Adrenal gland (tissue), 9 donors: ENCODE measurements at regions not wholly inside any gene's neighbourhood (a gene's known extent, or its start where the extent isn't known, plus 50 kb on each side); places are given as distances from the start of the nearest gene placed in this dataset.
A peak's percentile ranks its signal among the peaks of the same experiment; 100 is the strongest.

Experiments used
- DNase-seq, 7 donors: peaks; one replicate each; pipeline ENCODE4 v3.0.0-alpha.2; 2019 to 2020
- H3K27ac ChIP-seq, 5 donors: fragments of 200-600 bp; sonication (generic) in 4 of 5; 1 replicate in 3 of 5; 2 replicates in 2 of 5; pipeline versions ENCODE4 v1.5.1 to v1.8.0; 2016 to 2020; ENCODE audit warnings: mild to moderate bottlenecking in 1 of 5
- H3K27me3 ChIP-seq: fragments of 200-600 bp; 2 replicates; pipeline ENCODE4 v1.8.0; 2021
- H3K36me3 ChIP-seq, 2 donors: fragments of 200-600 bp; replicated peaks in 1 of 2; 1 replicate in 1 of 2; 2 replicates in 1 of 2; pipeline versions ENCODE4 v1.5.1 to v1.8.0; 2018 to 2022
- H3K4me1 ChIP-seq, 2 donors: fragments of 200-600 bp; replicated peaks in 1 of 2; 1 replicate in 1 of 2; 2 replicates in 1 of 2; pipeline versions ENCODE4 v1.5.1 to v1.8.0; 2018 to 2021
- H3K4me3 ChIP-seq, 4 donors: fragments of 200-600 bp; sonication (generic) in 3 of 4; one replicate each; pipeline ENCODE4 v1.5.1; 2016 to 2018
- H3K9me3 ChIP-seq, 3 donors: fragments of 200-600 bp; sonication (generic) in 1 of 3; replicated peaks in 1 of 3; 1 replicate in 2 of 3; 2 replicates in 1 of 3; pipeline versions ENCODE4 v1.5.1 to v1.8.0; 2016 to 2021
- POLR2A ChIP-seq, 2 donors: fragments of 450-650 bp; IDR thresholded peaks; one replicate each; pipeline ENCODE4 v1.6.1; 2017; ENCODE audit warnings: antibody characterized with exemption in 2 of 2, mild to moderate bottlenecking in 2 of 2, moderate library complexity in 1 of 2
- whole genome bisulfite sequencing, 4 donors: extraction: QIAGEN DNeasy Blood & Tissue Kit in 2 of 4; methylation state at CpG; one replicate each; pipeline versions ENCODE4 v1.1.5 to v1.1.7; 2013 to 2017; 5-methylcytosine and 5-hydroxymethylcytosine counted together
- intact Hi-C, 2 donors: fragments of 100-400 bp; cut with DNase I; formaldehyde crosslinking; loops; one replicate each; pipeline versions ENCODE4 v1.14.1 to v1.15.0; 2022 to 2023
- TF ChIP-seq, protein P1 (sequence below), 6 experiments: fragments of 450-650 bp in 4 of 6; fragments of 200-600 bp in 2 of 6; sonication (generic) in 1 of 6; IDR thresholded peaks; 1 replicate in 5 of 6; 2 replicates in 1 of 6; pipeline versions ENCODE4 v1.5.1 to v1.8.0; 2016 to 2021; ENCODE audit warnings: antibody characterized with exemption in 6 of 6, mild to moderate bottlenecking in 2 of 6, moderate library complexity in 1 of 6
- donor health status: healthy with polysubstance abuse.
- donor health status: Bipolar disorder and iron deficiency.
- donor health status: DM: yes; HTN: yes; CAD: no.
- donor health status: DM: no; HTN: no; CAD: no.
- donor health status: DM: no; HTN: no; CAD: no.

GRCh38 chr4:144353292-144353691 lies 212.8 kb upstream of the GYPA start:
- Histone ChIP-seq H3K9me3 (no peaks in the 10 kb centered on the region), H3K27ac (no peak overlapping the region), H3K4me1 (peaks cover 0 to 6% of the 10 kb centered on the region in 2 donors), H3K36me3 (no peaks in the 10 kb centered on the region), H3K27me3 (no peaks in the 10 kb centered on the region), H3K4me3 (no peak overlapping the region)
- 61 to 81% (median 75%) methylated on average over 5 of the region's 5 CpGs for WGBS, 4 donors
- intact Hi-C loops, result no loop called here
- TF ChIP-seq, protein P1, sequence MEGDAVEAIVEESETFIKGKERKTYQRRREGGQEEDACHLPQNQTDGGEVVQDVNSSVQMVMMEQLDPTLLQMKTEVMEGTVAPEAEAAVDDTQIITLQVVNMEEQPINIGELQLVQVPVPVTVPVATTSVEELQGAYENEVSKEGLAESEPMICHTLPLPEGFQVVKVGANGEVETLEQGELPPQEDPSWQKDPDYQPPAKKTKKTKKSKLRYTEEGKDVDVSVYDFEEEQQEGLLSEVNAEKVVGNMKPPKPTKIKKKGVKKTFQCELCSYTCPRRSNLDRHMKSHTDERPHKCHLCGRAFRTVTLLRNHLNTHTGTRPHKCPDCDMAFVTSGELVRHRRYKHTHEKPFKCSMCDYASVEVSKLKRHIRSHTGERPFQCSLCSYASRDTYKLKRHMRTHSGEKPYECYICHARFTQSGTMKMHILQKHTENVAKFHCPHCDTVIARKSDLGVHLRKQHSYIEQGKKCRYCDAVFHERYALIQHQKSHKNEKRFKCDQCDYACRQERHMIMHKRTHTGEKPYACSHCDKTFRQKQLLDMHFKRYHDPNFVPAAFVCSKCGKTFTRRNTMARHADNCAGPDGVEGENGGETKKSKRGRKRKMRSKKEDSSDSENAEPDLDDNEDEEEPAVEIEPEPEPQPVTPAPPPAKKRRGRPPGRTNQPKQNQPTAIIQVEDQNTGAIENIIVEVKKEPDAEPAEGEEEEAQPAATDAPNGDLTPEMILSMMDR (IDR thresholded peaks at IDR 0.05), result no peak
- TF ChIP-seq POLR2A (IDR thresholded peaks at IDR 0.05), result no peak
- no peak for DNase-seq

GRCh38 chr4:144355811-144356757 lies 215.6 kb upstream of the GYPA start:
- Histone ChIP-seq H3K36me3 (no peaks in the 10 kb centered on the region), H3K4me1 (peaks cover 0 to 6% of the 10 kb centered on the region in 2 donors), H3K27me3 (no peaks in the 10 kb centered on the region), H3K27ac (no peak overlapping the region), H3K9me3 (no peaks in the 10 kb centered on the region), H3K4me3 (no peak overlapping the region)
- WGBS, 4 donors, result 31 to 38% (median 35%) methylated on average over 10 of the region's 10 CpGs
- TF ChIP-seq POLR2A (IDR thresholded peaks at IDR 0.05), result no peak
- TF ChIP-seq, protein P1 (IDR thresholded peaks at IDR 0.05), result no peak
- intact Hi-C loops, result no loop called here
- DNase-seq, result peak in 4 of 7 donors; percentile 11 to 36 (median 24)

DNA sequence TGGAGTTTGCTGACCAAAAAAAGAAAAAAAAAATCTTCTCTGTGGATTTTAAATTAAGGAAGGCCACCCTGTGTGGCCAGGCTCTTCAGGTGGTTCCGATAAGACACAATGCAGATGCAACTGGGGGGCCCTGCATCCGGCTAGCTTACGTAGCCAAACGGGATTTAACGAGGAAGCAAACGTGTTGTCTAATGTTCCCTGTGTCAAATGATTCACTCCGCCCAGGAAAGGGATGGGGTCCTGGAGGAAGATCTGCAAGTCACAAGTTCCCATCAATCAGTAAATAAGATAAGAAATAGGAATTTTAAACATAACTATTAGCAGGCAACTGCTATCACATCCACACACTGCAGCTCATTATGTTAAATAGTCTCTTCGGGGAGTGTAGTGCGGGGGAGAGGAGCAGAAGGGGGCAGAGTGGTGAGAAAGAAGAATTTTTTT lies 216.4 kb upstream of the GYPA start:
- Histone ChIP-seq H3K4me3 (no peak overlapping the region), H3K9me3 (no peaks in the 10 kb centered on the region), H3K36me3 (no peaks in the 10 kb centered on the region), H3K27ac (no peak overlapping the region), H3K27me3 (no peaks in the 10 kb centered on the region), H3K4me1 (peaks cover 0 to 6% of the 10 kb centered on the region in 2 donors)
- no peak for TF ChIP-seq POLR2A (IDR thresholded peaks at IDR 0.05)
- TF ChIP-seq, protein P1 (IDR thresholded peaks at IDR 0.05), result no peak
- intact Hi-C loops, result no loop called here
- WGBS, 4 donors, result 39 to 44% (median 43%) methylated on average over 9 of the region's 9 CpGs
- no peak for DNase-seq

GRCh38 chr4:144357975-144358374 lies 217.5 kb upstream of the GYPA start:
- Histone ChIP-seq H3K4me3 (no peak overlapping the region), H3K9me3 (no peaks in the 10 kb centered on the region), H3K36me3 (no peaks in the 10 kb centered on the region), H3K4me1 (peaks cover 0 to 6% of the 10 kb centered on the region in 2 donors), H3K27me3 (no peaks in the 10 kb centered on the region), H3K27ac (no peak overlapping the region)
- intact Hi-C loops, result no loop called here
- TF ChIP-seq, protein P1 (IDR thresholded peaks at IDR 0.05), result no peak
- no peak for TF ChIP-seq POLR2A (IDR thresholded peaks at IDR 0.05)
- WGBS, 4 donors, result 54 to 64% (median 59%) methylated on average over 3 of the region's 3 CpGs
- DNase-seq, result no peak
